DOHH2 (cell line): ENCODE measurements at regions not wholly inside any gene's neighbourhood (a gene's known extent, or its start where the extent isn't known, plus 50 kb on each side); places are given as distances from the start of the nearest gene placed in this dataset.

Experiments
- H3F3A ChIP-seq: fragments of 200-600 bp; sonication (generic), shearing (Covaris generic); 2 replicates; pipeline ENCODE4 v1.6.0; 2016; ENCODE audit warnings: antibody characterized with exemption, mild to moderate bottlenecking; ENCODE audit not compliant: control insufficient read depth, insufficient read depth
- H3K27ac ChIP-seq: fragments of 200-600 bp; sonication (generic); 2 replicates; pipeline ENCODE4 v1.5.1; 2014; ENCODE audit warnings: low read depth, mild to moderate bottlenecking, low read length, moderate library complexity
- H3K27me3 ChIP-seq: fragments of 200-600 bp; sonication (generic); 2 replicates; pipeline ENCODE4 v1.6.1; 2014; ENCODE audit warnings: mild to moderate bottlenecking, low read length, mixed read lengths; ENCODE audit not compliant: control insufficient read depth
- H3K36me3 ChIP-seq: fragments of 200-600 bp; sonication (generic); 2 replicates; pipeline ENCODE4 v1.6.1; 2014; ENCODE audit warnings: mild to moderate bottlenecking, low read length, moderate library complexity, mixed read lengths; ENCODE audit not compliant: control insufficient read depth
- H3K4me1 ChIP-seq: fragments of 200-600 bp; sonication (generic); 2 replicates; pipeline ENCODE4 v1.6.1; 2014; ENCODE audit warnings: mild to moderate bottlenecking, low read length, mixed read lengths; ENCODE audit not compliant: control insufficient read depth
- H3K4me2 ChIP-seq: fragments of 200-600 bp; sonication (generic); 2 replicates; pipeline ENCODE4 v1.6.0; 2014; ENCODE audit warnings: mild to moderate bottlenecking, low read length, moderate library complexity
- H3K4me3 ChIP-seq: fragments of 200-600 bp; sonication (generic); 2 replicates; pipeline ENCODE4 v1.5.1; 2014; ENCODE audit warnings: mild to moderate bottlenecking, low read length, mixed read lengths
- H3K79me2 ChIP-seq: fragments of 200-600 bp; sonication (generic); 2 replicates; pipeline ENCODE4 v1.6.1; 2014; ENCODE audit warnings: mild to moderate bottlenecking, low read length, mixed read lengths; ENCODE audit not compliant: control insufficient read depth
- H3K9me2 ChIP-seq: fragments of 200-600 bp; sonication (generic); replicated peaks from 2 replicates; pipeline ENCODE4 v1.6.1; 2014; ENCODE audit warnings: mild to moderate bottlenecking, low read length, mixed read lengths; ENCODE audit not compliant: control insufficient read depth
- H3K9me3 ChIP-seq: fragments of 200-600 bp; sonication (generic); 2 replicates; pipeline ENCODE4 v1.6.1; 2014; ENCODE audit warnings: antibody characterized with exemption, low read length, mixed read lengths; ENCODE audit not compliant: control insufficient read depth, insufficient read depth
- H4K20me1 ChIP-seq: fragments of 200-600 bp; sonication (generic); 2 replicates; pipeline ENCODE4 v1.6.0; 2014; ENCODE audit warnings: low read depth, mild to moderate bottlenecking, antibody characterized with exemption, low read length, moderate library complexity; ENCODE audit not compliant: control insufficient read depth, insufficient read depth
- EZH2phosphoT487 ChIP-seq: fragments of 200-600 bp; sonication (generic); IDR thresholded peaks from 2 replicates; pipeline ENCODE4 v1.6.1; 2017; ENCODE audit warnings: borderline replicate concordance, mild to moderate bottlenecking, antibody characterized with exemption, low read length, moderate library complexity, mixed read lengths
- TF ChIP-seq, protein P1 (sequence below): fragments of 200-600 bp; sonication (generic); IDR thresholded peaks from one replicate; pipeline ENCODE4 v1.5.1; 2014; ENCODE audit warnings: antibody characterized with exemption, mild to moderate bottlenecking, low read depth, low read length; ENCODE audit not compliant: poor library complexity, severe bottlenecking

DNA sequence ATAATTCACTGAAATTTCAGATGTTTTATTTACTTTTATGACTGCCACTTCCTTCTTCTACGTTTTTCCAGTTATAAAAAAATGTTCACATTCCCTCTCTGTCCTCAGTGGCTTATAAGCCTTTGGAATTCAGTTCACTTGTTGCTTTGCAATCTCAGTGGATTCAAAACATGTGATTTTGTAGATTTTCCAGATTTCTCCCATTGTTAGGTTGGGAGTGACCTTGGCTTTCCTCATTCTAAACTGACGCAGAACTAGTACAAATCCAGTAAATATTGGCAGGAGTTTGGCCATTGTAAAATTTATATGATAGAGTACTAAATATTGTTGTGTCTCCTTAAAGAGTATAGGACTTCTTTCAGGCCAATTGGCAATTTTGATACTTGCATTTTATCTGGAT is 812.3 kb upstream of the ROBO1 start:
- TF ChIP-seq, protein P1, sequence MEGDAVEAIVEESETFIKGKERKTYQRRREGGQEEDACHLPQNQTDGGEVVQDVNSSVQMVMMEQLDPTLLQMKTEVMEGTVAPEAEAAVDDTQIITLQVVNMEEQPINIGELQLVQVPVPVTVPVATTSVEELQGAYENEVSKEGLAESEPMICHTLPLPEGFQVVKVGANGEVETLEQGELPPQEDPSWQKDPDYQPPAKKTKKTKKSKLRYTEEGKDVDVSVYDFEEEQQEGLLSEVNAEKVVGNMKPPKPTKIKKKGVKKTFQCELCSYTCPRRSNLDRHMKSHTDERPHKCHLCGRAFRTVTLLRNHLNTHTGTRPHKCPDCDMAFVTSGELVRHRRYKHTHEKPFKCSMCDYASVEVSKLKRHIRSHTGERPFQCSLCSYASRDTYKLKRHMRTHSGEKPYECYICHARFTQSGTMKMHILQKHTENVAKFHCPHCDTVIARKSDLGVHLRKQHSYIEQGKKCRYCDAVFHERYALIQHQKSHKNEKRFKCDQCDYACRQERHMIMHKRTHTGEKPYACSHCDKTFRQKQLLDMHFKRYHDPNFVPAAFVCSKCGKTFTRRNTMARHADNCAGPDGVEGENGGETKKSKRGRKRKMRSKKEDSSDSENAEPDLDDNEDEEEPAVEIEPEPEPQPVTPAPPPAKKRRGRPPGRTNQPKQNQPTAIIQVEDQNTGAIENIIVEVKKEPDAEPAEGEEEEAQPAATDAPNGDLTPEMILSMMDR: no peak
- TF ChIP-seq EZH2phosphoT487: no peak
- no peak overlapping the region for H3K27ac ChIP-seq
- no peaks in the 10 kb centered on the region for H3F3A ChIP-seq
- H4K20me1 ChIP-seq: no peaks in the 10 kb centered on the region
- no peaks in the 10 kb centered on the region for H3K79me2 ChIP-seq
- no peaks in the 10 kb centered on the region for H3K4me1 ChIP-seq
- H3K9me3 ChIP-seq: peaks cover 2% of the 10 kb centered on the region; the same call in 1 of the 2 replicates
- no peak overlapping the region for H3K4me3 ChIP-seq
- H3K4me2 ChIP-seq: no peak overlapping the region
- no peaks in the 10 kb centered on the region for H3K9me2 ChIP-seq
- H3K36me3 ChIP-seq: no peaks in the 10 kb centered on the region
- no peaks in the 10 kb centered on the region for H3K27me3 ChIP-seq

- Histone ChIP-seq H3K9me3 (no peaks in the 10 kb centered on the region), H3K27ac (no peak overlapping the region), H3K4me3 (no peak overlapping the region), H3K9me2 (no peaks in the 10 kb centered on the region), H3K4me1 (no peaks in the 10 kb centered on the region), H3K79me2 (no peaks in the 10 kb centered on the region), H3K27me3 (no peaks in the 10 kb centered on the region), H3F3A (no peaks in the 10 kb centered on the region), H3K36me3 (no peaks in the 10 kb centered on the region), H4K20me1 (no peaks in the 10 kb centered on the region), H3K4me2 (no peak overlapping the region)
- no peak for TF ChIP-seq EZH2phosphoT487
- TF ChIP-seq, protein P1: no peak
Observed at GRCh38 chr3:80564391-80564790, 796.6 kb upstream of the ROBO1 start.

DNA sequence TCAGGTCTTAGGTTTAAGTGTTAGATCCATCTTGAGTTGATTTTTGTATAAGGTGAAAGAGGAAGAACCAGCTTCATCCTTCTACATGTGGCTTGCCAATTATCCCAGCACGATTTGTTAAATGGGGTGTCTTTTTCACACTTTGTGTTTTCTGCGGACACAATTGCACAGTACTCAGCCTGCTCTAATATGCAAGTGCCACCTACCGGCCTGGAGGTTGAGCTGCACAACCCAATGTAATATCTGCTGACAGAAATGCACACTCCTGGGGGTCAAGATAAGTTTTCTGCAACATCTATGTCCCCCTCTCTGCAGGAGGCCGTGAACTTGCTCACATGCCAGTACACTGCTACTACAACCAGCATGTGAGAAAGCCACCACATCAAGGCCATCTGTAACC is 791.9 kb upstream of the ROBO1 start:
- no peaks in the 10 kb centered on the region for H3K9me3 ChIP-seq
- H3F3A ChIP-seq: no peaks in the 10 kb centered on the region
- no peak for TF ChIP-seq EZH2phosphoT487
- TF ChIP-seq, protein P1: no peak
- no peak overlapping the region for H3K27ac ChIP-seq
- no peaks in the 10 kb centered on the region for H3K9me2 ChIP-seq
- H3K79me2 ChIP-seq: no peaks in the 10 kb centered on the region
- no peaks in the 10 kb centered on the region for H3K27me3 ChIP-seq
- H3K4me2 ChIP-seq: no peak overlapping the region
- H4K20me1 ChIP-seq: no peaks in the 10 kb centered on the region
- H3K4me3 ChIP-seq: no peak overlapping the region
- no peaks in the 10 kb centered on the region for H3K36me3 ChIP-seq
- H3K4me1 ChIP-seq: no peaks in the 10 kb centered on the region

DNA sequence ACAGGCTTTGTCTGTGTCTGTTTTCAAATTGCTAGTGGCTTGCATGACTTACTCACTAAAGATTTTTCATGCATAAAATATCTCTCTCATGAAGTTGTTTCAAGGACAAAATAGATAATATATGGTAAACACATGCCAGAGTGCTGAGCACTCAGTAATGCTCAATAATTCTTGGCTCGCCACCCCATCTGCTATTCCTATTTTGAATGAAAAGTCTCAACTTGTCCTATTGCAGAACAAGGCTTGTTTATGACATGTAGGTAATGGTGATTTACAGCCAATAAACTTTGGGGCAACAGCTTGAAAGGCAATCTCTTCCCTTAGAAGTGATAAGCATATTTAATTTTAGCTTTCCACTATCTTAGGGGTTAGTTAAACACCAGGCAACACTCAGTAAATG is 789.0 kb upstream of the ROBO1 start:
- no peaks in the 10 kb centered on the region for H3K27me3 ChIP-seq
- TF ChIP-seq EZH2phosphoT487: no peak
- TF ChIP-seq, protein P1: no peak
- no peaks in the 10 kb centered on the region for H3K79me2 ChIP-seq
- no peak overlapping the region for H3K4me3 ChIP-seq
- no peak overlapping the region for H3K4me2 ChIP-seq
- no peaks in the 10 kb centered on the region for H3K9me2 ChIP-seq
- H3K36me3 ChIP-seq: no peaks in the 10 kb centered on the region
- H3K4me1 ChIP-seq: no peaks in the 10 kb centered on the region
- H4K20me1 ChIP-seq: no peaks in the 10 kb centered on the region
- no peaks in the 10 kb centered on the region for H3F3A ChIP-seq
- H3K27ac ChIP-seq: no peak overlapping the region
- H3K9me3 ChIP-seq: no peaks in the 10 kb centered on the region
